ENCODE measurements at regions not wholly inside any gene's neighbourhood (a gene's known extent, or its start where the extent isn't known, plus 50 kb on each side); places are given as distances from the start of the nearest gene placed in this dataset.
"Not testable (repeated sequence)": the region's sequence is repeated elsewhere in the genome, so short reads cannot be mapped to it uniquely, and the experiment has no call there.

- DNase-seq (ENCODE audit: low read depth in 2 of 3, low spot score in 2 of 3) = no peak
These were observed 109.8 kb upstream of the HDX start for GRCh38 chrX:84611843-84612636.

- no peak for DNase-seq (ENCODE audit: low read depth in 2 of 3, low spot score in 2 of 3)
These were observed 132.0 kb upstream of the HDX start for GRCh38 chrX:84634201-84634782.

- no peak for DNase-seq (ENCODE audit: low read depth in 2 of 3, low spot score in 2 of 3)
These were observed 163.8 kb upstream of the HDX start for GRCh38 chrX:84666086-84666485.

DNA sequence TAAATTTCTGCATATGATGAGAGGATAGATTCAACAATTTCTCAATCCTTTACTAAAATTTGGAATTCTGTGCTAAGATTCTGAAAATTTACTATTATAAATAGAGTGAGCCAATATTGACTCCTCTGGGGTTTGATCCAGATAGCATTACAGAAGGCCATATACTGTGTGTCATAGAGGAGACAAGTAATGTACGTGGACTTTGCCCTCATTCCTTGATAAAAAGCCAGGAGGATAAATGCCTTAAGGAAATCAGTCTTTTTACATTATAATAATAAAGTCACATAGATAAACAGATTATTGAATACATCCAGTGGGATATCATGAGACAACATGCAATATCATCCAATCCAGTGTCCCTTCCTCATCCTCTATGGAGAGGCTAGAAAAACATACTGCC lies 188.0 kb upstream of the HDX start:
- no peak for DNase-seq (ENCODE audit: low read depth in 2 of 3, low spot score in 2 of 3)

GRCh38 chrX:84709987-84710386 lies 207.7 kb upstream of the HDX start:
- no peak for DNase-seq (ENCODE audit: low read depth in 2 of 3, low spot score in 2 of 3)

- DNase-seq (ENCODE audit: low read depth in 2 of 3, low spot score in 2 of 3) = no peak
These were observed 208.4 kb upstream of the HDX start for GRCh38 chrX:84710611-84711010.

DNA sequence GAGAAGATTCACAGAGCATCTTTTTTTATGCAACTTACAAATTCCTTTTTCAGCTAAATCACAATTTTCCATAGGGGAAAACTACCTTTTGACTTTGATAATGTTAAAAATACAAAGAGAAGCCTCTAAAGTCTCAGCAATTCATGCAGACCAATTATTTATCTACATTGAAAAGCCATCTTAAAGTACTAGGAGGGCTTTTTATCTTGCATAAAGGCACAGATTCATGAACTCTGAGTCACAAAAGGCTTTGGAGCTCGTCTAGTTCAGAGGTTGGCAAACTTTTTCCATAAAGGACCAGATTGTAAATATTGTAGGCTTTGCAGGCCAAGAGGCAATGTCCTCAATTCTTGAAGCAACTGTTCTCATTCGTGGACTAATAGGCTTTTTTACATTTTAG lies 210.4 kb upstream of the HDX start:
- DNase-seq (ENCODE audit: low read depth in 2 of 3, low spot score in 2 of 3) = no peak

DNA sequence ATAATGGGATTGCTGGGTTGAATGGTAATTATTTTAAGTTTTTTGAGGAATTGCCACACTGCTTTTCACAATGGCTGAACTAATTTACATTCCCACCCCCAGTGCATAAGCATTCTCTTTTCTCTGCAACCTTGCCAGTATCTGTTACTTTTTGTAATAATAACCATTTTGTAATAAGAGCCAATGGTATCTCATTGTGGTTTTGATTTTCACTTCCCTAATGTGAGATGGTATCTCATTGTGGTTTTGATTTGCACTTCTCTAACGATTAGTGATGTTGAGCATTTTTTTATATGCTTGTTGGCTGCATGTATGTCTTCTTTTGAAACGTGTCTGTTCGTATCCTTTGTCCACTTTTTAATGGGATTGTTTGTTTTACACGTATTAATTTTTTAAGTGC lies 213.1 kb upstream of the HDX start:
- peak in 1 of 3 donors; percentile 15 for DNase-seq (ENCODE audit: low read depth in 2 of 3, low spot score in 2 of 3)

DNA sequence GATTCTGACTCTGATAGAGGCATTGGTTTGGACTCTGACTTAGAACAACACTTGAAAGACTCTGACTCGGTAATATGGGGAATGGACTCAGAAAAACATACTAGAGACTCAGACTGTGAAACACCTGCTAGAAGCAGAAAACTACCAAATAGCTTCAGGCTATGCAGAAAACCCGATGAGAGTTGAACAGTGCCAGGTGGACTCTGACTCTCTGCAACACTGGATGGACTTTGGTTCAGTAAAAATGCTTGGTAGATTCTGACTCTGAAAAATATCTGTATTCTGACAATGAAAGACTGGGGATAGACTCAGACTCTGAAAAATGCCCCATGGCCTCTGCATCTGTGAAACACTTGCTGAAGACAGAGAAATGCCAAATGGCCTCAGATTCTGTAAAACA lies 215.1 kb upstream of the HDX start:
- no peak for DNase-seq (ENCODE audit: low read depth in 2 of 3, low spot score in 2 of 3)

DNA sequence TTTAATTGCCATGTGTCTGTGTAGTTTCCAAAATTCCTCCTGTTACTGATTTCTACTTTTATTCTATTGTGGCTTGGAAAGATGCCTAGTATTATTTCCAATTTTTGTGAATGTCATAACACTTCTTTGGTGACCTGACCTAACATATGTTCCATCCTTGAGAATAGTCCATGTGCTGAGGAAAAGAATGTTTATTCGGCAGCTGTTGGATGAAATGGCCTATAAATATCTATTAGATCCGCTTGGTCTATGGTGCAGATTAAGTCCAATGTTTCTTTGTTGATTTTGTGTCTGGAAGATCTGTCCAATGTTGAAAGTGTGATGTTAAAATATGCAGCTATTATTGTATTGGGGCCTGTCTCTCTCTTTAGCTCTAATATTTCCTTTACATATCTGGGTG lies 219.2 kb upstream of the HDX start:
- DNase-seq (ENCODE audit: low read depth in 2 of 3, low spot score in 2 of 3) = no peak

DNA sequence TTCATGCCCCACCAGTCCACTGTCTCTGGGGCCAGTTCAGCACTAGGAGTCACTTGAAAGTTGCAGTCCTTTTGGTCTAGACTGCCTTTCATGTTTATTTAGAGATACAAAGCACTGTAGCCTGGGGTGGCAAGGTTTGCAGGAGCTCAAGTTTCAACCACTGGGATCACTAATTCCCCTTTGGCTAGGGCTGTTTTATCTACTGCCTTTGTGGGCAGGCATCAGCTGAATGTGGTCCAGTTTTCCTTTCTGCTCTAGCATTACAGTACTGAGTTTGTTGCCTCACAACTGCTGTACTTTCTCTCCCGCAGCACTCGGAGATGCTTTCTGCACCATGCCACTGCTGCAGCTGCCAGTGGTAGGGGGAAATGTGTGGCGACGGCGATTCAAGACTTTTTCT lies 222.3 kb upstream of the HDX start:
- DNase-seq (ENCODE audit: low read depth in 2 of 3, low spot score in 2 of 3) = no peak

DNA sequence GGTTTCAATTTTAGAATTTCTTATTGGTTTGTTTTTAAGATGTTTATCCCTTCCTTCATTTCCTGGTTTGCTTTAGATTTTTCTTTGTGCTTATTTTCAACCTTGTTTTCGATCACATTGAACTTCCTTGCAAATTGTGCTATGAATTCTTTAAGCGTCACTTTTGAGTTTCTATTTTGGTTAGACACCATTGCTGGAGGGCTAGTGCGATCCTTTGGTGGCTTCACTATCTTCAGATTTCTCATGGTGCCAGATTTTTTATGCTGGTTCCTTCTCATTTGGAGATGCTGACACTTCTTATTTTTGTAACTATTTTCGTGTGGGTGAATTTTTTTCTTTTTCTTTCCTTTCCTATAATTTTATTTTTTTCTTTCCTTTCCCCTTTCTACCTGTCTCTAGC lies 227.2 kb upstream of the HDX start:
- DNase-seq (ENCODE audit: low read depth in 2 of 3, low spot score in 2 of 3) = no peak

GRCh38 chrX:84729809-84730208 lies 227.6 kb upstream of the HDX start:
- peak in 2 of 3 donors; percentile 16 to 41 for DNase-seq (ENCODE audit: low read depth in 2 of 3, low spot score in 2 of 3)

GRCh38 chrX:84735025-84735424 lies 232.8 kb upstream of the HDX start:
- peak in 1 of 3 donors; percentile 45 for DNase-seq (ENCODE audit: low read depth in 2 of 3, low spot score in 2 of 3)

- no peak for DNase-seq (ENCODE audit: low read depth in 2 of 3, low spot score in 2 of 3)
These were observed 235.2 kb upstream of the HDX start for GRCh38 chrX:84737471-84737871.

- DNase-seq (ENCODE audit: low read depth in 2 of 3, low spot score in 2 of 3) = no peak
These were observed 245.3 kb upstream of the HDX start for GRCh38 chrX:84747516-84747915.

DNA sequence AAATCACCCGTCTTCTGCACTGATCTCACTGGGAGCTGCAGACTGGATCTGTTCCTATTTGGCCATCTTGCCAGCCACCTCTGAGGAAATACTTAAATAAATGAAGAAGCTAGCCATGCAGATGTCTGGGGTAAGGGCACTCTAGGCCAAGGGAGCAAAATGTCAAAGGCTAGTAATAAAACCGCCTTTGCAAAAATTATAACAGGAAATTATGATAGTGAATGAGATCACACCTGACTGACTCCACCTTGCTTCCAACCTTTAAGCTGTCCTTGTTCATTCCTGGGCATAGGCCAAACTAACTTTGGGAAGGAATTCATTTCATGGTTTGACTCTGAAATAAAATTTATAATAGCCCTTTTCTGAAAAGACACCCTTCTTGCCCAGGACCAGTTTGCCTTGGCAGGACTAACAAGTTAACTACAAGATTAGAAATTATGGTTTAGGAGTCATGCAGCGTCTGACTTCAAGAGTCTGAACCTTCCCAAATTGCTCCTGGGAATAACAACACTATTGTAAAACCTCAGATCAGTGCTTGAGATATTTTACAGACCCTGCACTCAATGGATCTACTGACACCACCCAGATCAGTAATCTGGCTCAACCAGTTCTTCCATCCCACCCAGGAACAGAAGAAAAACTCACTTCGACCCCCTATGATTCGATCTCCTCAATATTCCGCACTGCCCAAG lies 246.9 kb upstream of the HDX start:
- DNase-seq (ENCODE audit: low read depth in 2 of 3, low spot score in 2 of 3) = no peak

GRCh38 chrX:84760560-84760959 lies 243.1 kb upstream of the APOOL start:
- no peak for DNase-seq (ENCODE audit: low read depth in 2 of 3, low spot score in 2 of 3)

GRCh38 chrX:84796321-84796720 lies 207.4 kb upstream of the APOOL start:
- DNase-seq (ENCODE audit: low read depth in 2 of 3, low spot score in 2 of 3) = no peak

GRCh38 chrX:84830836-84831235 lies 172.8 kb upstream of the APOOL start:
- no peak for DNase-seq (ENCODE audit: low read depth in 2 of 3, low spot score in 2 of 3)

- not testable (repeated sequence) for DNase-seq (ENCODE audit: low read depth in 2 of 3, low spot score in 2 of 3)
These were observed 157.1 kb upstream of the APOOL start for GRCh38 chrX:84846541-84846940.

DNA sequence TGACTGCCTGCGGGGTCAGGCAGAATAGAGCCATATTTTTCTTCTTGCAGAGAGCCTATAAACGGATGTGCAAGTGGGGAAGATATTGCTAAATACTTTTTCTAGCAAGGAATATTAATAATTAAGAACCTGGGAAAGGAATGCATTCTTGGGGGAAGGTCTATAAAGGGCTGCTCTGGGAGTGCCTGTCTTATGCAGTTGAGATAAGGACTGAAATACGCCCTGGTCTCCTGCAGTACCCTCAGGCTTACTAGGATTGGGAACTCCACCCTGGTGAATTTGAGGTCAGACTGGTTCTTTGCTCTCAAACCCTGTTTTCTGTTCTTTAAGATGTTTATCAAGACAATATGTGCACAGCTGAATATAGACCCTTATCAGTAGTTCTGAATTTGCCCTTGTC lies 152.5 kb upstream of the APOOL start:
- not testable (repeated sequence) for DNase-seq (ENCODE audit: low read depth in 2 of 3, low spot score in 2 of 3)

All from hematopoietic multipotent progenitor cell (in vitro differentiated cells).